Nephron (organoid): ENCODE measurements at regions not wholly inside any gene's neighbourhood (a gene's known extent, or its start where the extent isn't known, plus 50 kb on each side); places are given as distances from the start of the nearest gene placed in this dataset.

Source experiments
- H3K27ac Mint-ChIP-seq, 3 experiments: 2 replicates each; pipeline ENCODE4 v1.8.0; 2020; ENCODE audit warnings: mixed read lengths in 3 of 3, mild to moderate bottlenecking in 2 of 3, moderate library complexity in 1 of 3
- H3K27me3 Mint-ChIP-seq: 2 replicates; pipeline ENCODE4 v1.8.0; 2021; ENCODE audit warnings: low read depth, mild to moderate bottlenecking, moderate library complexity, mixed read lengths
- H3K36me3 Mint-ChIP-seq: 2 replicates; pipeline ENCODE4 v1.8.0; 2020; ENCODE audit warnings: low read depth, mixed read lengths
- H3K4me1 Mint-ChIP-seq: 2 replicates; pipeline ENCODE4 v1.8.0; 2020; ENCODE audit warnings: mixed read lengths
- H3K4me3 Mint-ChIP-seq, 3 experiments: 2 replicates each; pipeline ENCODE4 v1.8.0; 2020; ENCODE audit warnings: mild to moderate bottlenecking in 3 of 3, mixed read lengths in 3 of 3, moderate library complexity in 2 of 3
- H3K9me3 Mint-ChIP-seq: 2 replicates; pipeline ENCODE4 v1.8.0; 2020; ENCODE audit warnings: mixed read lengths
- CTCF ChIP-seq, 3 experiments: fragments of 200-600 bp; sonication (generic); IDR thresholded peaks; one replicate each; pipeline ENCODE4 v1.5.0; 2021; ENCODE audit warnings: antibody characterized with exemption in 3 of 3; ENCODE audit not compliant: unreplicated experiment in 3 of 3

GRCh38 chr20:17856837-17857605, 111.6 kb downstream of the SNX5 start:
- no peak overlapping the region for H3K4me3 Mint-ChIP-seq
- H3K9me3 Mint-ChIP-seq = no peaks in the 10 kb centered on the region
- no peak overlapping the region for H3K27ac Mint-ChIP-seq
- peaks cover 3% of the 10 kb centered on the region for H3K27me3 Mint-ChIP-seq
- H3K36me3 Mint-ChIP-seq = no peaks in the 10 kb centered on the region
- peaks cover 19% of the 10 kb centered on the region for H3K4me1 Mint-ChIP-seq
- no peak for TF ChIP-seq CTCF (IDR thresholded peaks at IDR 0.05; ENCODE audit: unreplicated experiment in 3 of 3)

- Mint-ChIP-seq H3K4me3 (no peak overlapping the region), H3K27me3 (peaks cover 3% of the 10 kb centered on the region), H3K9me3 (no peaks in the 10 kb centered on the region), H3K4me1 (peaks cover 15% of the 10 kb centered on the region), H3K36me3 (no peaks in the 10 kb centered on the region), H3K27ac (no peak overlapping the region)
- TF ChIP-seq CTCF (IDR thresholded peaks at IDR 0.05; ENCODE audit: unreplicated experiment in 3 of 3) = no peak
Observed at GRCh38 chr20:17856024-17856564, 112.5 kb downstream of the SNX5 start.

DNA sequence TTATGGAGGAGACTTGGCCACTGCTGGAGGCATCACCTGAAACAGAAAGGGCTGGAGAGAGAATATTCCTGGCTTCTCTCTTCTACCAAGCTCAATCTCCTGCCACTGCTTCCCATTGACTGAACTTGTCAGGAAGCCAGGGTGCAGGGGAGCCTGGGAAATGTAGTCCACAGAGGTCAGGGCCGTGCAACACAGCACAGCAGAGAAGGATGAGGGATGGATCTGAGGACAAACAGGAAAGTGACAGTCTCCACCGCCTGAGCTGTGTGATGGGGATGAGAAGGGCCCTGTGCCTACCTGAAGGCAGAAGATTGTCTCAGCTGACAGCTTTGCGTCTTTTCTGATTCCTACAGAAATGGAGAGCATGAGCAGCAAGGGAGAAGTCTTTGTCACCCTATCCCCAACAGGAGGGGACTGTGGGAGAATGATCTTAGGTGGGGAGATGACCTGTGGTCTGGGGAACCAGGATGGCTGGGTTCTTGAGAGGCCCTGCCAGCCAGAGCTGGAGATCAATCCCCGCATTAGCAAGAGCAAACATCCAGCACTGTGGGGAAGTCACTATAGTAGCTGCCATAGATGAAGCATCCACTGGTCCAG, 114.2 kb downstream of the SNX5 start:
- Mint-ChIP-seq H3K4me1 (peaks cover 12% of the 10 kb centered on the region), H3K9me3 (peaks cover 2% of the 10 kb centered on the region), H3K4me3 (no peak overlapping the region), H3K36me3 (no peaks in the 10 kb centered on the region), H3K27me3 (peaks cover 3% of the 10 kb centered on the region), H3K27ac (peak overlapping the region in 1 of 3 experiments; percentile 21)
- TF ChIP-seq CTCF (IDR thresholded peaks at IDR 0.05; ENCODE audit: unreplicated experiment in 3 of 3) = no peak

- H3K9me3 Mint-ChIP-seq = peaks cover 4% of the 10 kb centered on the region
- no peaks in the 10 kb centered on the region for H3K36me3 Mint-ChIP-seq
- TF ChIP-seq CTCF (IDR thresholded peaks at IDR 0.05; ENCODE audit: unreplicated experiment in 3 of 3) = no peak
- H3K4me3 Mint-ChIP-seq = no peak overlapping the region
- peaks cover 12% of the 10 kb centered on the region for H3K4me1 Mint-ChIP-seq
- no peaks in the 10 kb centered on the region for H3K27me3 Mint-ChIP-seq
- H3K27ac Mint-ChIP-seq = no peak overlapping the region
Observed at GRCh38 chr20:17852323-17852722, 116.3 kb downstream of the SNX5 start.

DNA sequence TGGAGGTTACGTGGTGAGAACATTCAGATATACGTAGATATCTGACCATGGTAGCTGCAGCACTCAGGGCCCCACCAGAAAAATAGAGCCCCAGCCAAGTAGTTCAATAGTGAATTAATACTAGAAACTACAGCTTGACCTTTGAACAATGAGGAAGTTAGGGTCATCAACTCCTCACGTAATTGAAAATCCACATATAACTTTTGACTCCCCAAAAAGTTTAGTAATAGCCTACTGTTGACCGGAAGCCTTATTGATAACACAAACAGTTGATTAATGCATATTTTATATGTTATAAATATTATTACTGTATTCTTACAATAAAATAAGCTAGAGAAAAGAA, 117.9 kb downstream of the SNX5 start:
- Mint-ChIP-seq H3K27me3 (no peaks in the 10 kb centered on the region), H3K9me3 (peaks cover 4% of the 10 kb centered on the region), H3K27ac (peak overlapping the region in 1 of 3 experiments; percentile 43), H3K36me3 (no peaks in the 10 kb centered on the region), H3K4me3 (no peak overlapping the region), H3K4me1 (peaks cover 18% of the 10 kb centered on the region)
- TF ChIP-seq CTCF (IDR thresholded peaks at IDR 0.05; ENCODE audit: unreplicated experiment in 3 of 3) = no peak
